Lower leg skin (tissue), 3 donors: ENCODE measurements at regions not wholly inside any gene's neighbourhood (a gene's known extent, or its start where the extent isn't known, plus 50 kb on each side); places are given as distances from the start of the nearest gene placed in this dataset.

Source experiments
- POLR2A ChIP-seq, 2 donors: fragments of 450-650 bp; IDR thresholded peaks; one replicate each; pipeline ENCODE4 v1.6.1; 2016 to 2017; ENCODE audit warnings: antibody characterized with exemption in 2 of 2, mild to moderate bottlenecking in 1 of 2, moderate library complexity in 1 of 2
- TF ChIP-seq, protein P1 (sequence below), 3 donors: fragments of 450-650 bp; IDR thresholded peaks; one replicate each; pipeline ENCODE4 v1.5.1; 2016; ENCODE audit warnings: antibody characterized with exemption in 3 of 3, mild to moderate bottlenecking in 3 of 3, moderate library complexity in 2 of 3

DNA sequence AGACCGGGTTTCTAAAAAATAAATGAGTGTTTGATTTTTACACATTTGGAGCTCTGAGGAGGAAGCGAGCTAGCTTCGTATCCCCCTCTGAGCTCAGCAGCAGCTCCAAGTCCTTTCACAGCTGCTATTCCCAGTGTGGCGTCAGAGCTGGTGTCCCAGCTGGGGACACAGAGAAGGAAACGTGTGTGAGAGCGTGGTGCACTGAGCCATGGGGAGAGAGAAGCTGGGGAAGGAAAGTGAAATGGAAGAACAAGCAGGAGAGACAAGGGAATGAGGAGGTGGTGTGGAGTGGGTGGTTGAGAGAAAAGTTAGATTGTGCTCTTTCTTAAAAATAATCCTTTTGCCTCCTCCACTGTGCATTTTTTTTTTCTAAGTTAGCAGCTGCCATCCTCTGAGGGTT, 79.5 kb upstream of the SLC4A4 start:
- TF ChIP-seq, protein P1, sequence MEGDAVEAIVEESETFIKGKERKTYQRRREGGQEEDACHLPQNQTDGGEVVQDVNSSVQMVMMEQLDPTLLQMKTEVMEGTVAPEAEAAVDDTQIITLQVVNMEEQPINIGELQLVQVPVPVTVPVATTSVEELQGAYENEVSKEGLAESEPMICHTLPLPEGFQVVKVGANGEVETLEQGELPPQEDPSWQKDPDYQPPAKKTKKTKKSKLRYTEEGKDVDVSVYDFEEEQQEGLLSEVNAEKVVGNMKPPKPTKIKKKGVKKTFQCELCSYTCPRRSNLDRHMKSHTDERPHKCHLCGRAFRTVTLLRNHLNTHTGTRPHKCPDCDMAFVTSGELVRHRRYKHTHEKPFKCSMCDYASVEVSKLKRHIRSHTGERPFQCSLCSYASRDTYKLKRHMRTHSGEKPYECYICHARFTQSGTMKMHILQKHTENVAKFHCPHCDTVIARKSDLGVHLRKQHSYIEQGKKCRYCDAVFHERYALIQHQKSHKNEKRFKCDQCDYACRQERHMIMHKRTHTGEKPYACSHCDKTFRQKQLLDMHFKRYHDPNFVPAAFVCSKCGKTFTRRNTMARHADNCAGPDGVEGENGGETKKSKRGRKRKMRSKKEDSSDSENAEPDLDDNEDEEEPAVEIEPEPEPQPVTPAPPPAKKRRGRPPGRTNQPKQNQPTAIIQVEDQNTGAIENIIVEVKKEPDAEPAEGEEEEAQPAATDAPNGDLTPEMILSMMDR (IDR thresholded peaks at IDR 0.05): no peak
- TF ChIP-seq POLR2A (IDR thresholded peaks at IDR 0.05): no peak
